ENCODE measurements at regions not wholly inside any gene's neighbourhood (a gene's known extent, or its start where the extent isn't known, plus 50 kb on each side); places are given as distances from the start of the nearest gene placed in this dataset.

DNA sequence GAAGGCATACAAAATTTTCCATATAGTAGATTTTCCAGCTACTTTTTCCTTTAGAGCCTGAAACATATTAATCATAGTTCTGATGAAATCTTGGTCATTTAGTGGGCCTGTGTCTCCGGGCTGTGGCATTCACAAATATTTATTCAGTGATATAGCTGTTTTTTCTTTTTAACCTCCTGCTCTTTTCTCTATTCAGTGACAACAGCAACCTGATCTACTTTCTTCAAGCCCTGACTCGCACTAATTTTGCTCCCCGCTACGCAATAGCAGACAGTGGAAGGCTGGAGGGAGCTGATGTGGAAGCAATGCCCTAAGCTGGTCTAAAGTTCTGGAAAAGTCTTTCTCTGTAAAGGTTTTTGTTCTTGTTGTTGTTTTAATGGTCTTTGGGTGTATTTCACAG, 289.7 kb downstream of the SLITRK6 start:
- intact Hi-C loops (cut with micrococcal nuclease) = no loop called here
- Mint-ChIP-seq H3K27ac (no peak overlapping the region), H3K4me1 (no peaks in the 10 kb centered on the region), H3K36me3 (no peaks in the 10 kb centered on the region), H3K27me3 (no peaks in the 10 kb centered on the region), H3K4me3 (no peak overlapping the region), H3K9me3 (peaks cover 0 to 3% (median 0%) of the 10 kb centered on the region in 8 donors)
- Histone ChIP-seq H3K9me3 (ENCODE audit: control insufficient read depth in 1 of 2, low read length in 2 of 2) (no peaks in the 10 kb centered on the region), H3K4me1 (ENCODE audit: insufficient read depth, low read length) (no peaks in the 10 kb centered on the region), H3K36me3 (ENCODE audit: insufficient read depth, low read length) (no peaks in the 10 kb centered on the region), H3K27me3 (ENCODE audit: insufficient read depth, low read length) (no peaks in the 10 kb centered on the region), H3K27ac (ENCODE audit: low read depth, low read length) (no peak overlapping the region), H3K4me3 (ENCODE audit: low read length in 2 of 2) (no peak overlapping the region)
- ChIA-PET POLR2A (ENCODE audit: partially characterized antibody) (no interaction called here), CTCF (ENCODE audit: partially characterized antibody) (no interaction called here)
- DNase-seq = no peak

- H3K4me1 Mint-ChIP-seq = no peaks in the 10 kb centered on the region
- H3K4me3 Mint-ChIP-seq = no peak overlapping the region
- CTCF ChIA-PET (ENCODE audit: partially characterized antibody) = no interaction called here
- H3K9me3 Mint-ChIP-seq = peaks cover 0 to 3% (median 0%) of the 10 kb centered on the region in 8 donors
- Histone ChIP-seq H3K4me3 (ENCODE audit: low read length in 2 of 2) (no peak overlapping the region), H3K27me3 (ENCODE audit: insufficient read depth, low read length) (no peaks in the 10 kb centered on the region), H3K36me3 (ENCODE audit: insufficient read depth, low read length) (no peaks in the 10 kb centered on the region), H3K27ac (ENCODE audit: low read depth, low read length) (no peak overlapping the region), H3K4me1 (ENCODE audit: insufficient read depth, low read length) (no peaks in the 10 kb centered on the region), H3K9me3 (ENCODE audit: control insufficient read depth in 1 of 2, low read length in 2 of 2) (no peaks in the 10 kb centered on the region)
- intact Hi-C loops (cut with micrococcal nuclease) = no loop called here
- POLR2A ChIA-PET (ENCODE audit: partially characterized antibody) = no interaction called here
- H3K27me3 Mint-ChIP-seq = no peaks in the 10 kb centered on the region
- no peak overlapping the region for H3K27ac Mint-ChIP-seq
- no peak for DNase-seq
- H3K36me3 Mint-ChIP-seq = no peaks in the 10 kb centered on the region
These were observed 290.4 kb downstream of the SLITRK6 start for GRCh38 chr13:85508683-85509329.

- H3K27ac Mint-ChIP-seq = no peak overlapping the region
- intact Hi-C loops (cut with micrococcal nuclease) = no loop called here
- ChIA-PET POLR2A (ENCODE audit: partially characterized antibody) (no interaction called here), CTCF (ENCODE audit: partially characterized antibody) (no interaction called here)
- H3K9me3 Mint-ChIP-seq = peaks cover 0 to 5% (median under 1%) of the 10 kb centered on the region in 8 donors
- Histone ChIP-seq H3K9me3 (ENCODE audit: control insufficient read depth in 1 of 2, low read length in 2 of 2) (no peaks in the 10 kb centered on the region), H3K27me3 (ENCODE audit: insufficient read depth, low read length) (no peaks in the 10 kb centered on the region), H3K4me3 (ENCODE audit: low read length in 2 of 2) (no peak overlapping the region), H3K4me1 (ENCODE audit: insufficient read depth, low read length) (no peaks in the 10 kb centered on the region), H3K27ac (ENCODE audit: low read depth, low read length) (no peak overlapping the region), H3K36me3 (ENCODE audit: insufficient read depth, low read length) (no peaks in the 10 kb centered on the region)
- no peaks in the 10 kb centered on the region for H3K27me3 Mint-ChIP-seq
- no peaks in the 10 kb centered on the region for H3K4me1 Mint-ChIP-seq
- DNase-seq = no peak
- H3K36me3 Mint-ChIP-seq = no peaks in the 10 kb centered on the region
- H3K4me3 Mint-ChIP-seq = no peak overlapping the region
These were observed 295.4 kb downstream of the SLITRK6 start for GRCh38 chr13:85503797-85504196.

DNA sequence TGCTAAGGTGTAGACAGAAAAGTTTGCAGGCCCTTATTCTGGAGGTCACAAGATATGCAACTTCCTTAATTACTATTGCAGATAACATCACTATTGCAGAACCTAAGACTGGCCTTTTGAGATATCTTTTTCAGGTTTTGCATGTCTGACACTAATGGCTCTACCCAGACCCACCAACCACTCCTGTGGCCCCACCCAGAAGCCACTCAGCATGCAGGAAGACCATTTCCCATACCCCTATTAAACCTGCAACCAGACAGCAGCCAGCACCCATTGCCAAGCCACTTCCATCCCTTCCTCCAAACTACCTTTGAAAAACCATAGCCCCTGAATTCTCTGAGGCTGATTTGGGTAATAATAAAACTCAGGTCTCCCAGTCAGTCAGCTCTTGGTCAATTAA, 297.6 kb downstream of the SLITRK6 start:
- Histone ChIP-seq H3K36me3 (ENCODE audit: insufficient read depth, low read length) (no peaks in the 10 kb centered on the region), H3K9me3 (ENCODE audit: control insufficient read depth in 1 of 2, low read length in 2 of 2) (no peaks in the 10 kb centered on the region), H3K4me1 (ENCODE audit: insufficient read depth, low read length) (no peaks in the 10 kb centered on the region), H3K27me3 (ENCODE audit: insufficient read depth, low read length) (no peaks in the 10 kb centered on the region), H3K27ac (ENCODE audit: low read depth, low read length) (no peak overlapping the region), H3K4me3 (ENCODE audit: low read length in 2 of 2) (no peak overlapping the region)
- no peaks in the 10 kb centered on the region for H3K36me3 Mint-ChIP-seq
- peaks cover 0 to 5% (median 1%) of the 10 kb centered on the region in 8 donors for H3K9me3 Mint-ChIP-seq
- H3K27me3 Mint-ChIP-seq = no peaks in the 10 kb centered on the region
- intact Hi-C loops (cut with micrococcal nuclease) = no loop called here
- H3K4me1 Mint-ChIP-seq = no peaks in the 10 kb centered on the region
- CTCF ChIA-PET (ENCODE audit: partially characterized antibody) = no interaction called here
- DNase-seq = no peak
- H3K4me3 Mint-ChIP-seq = no peak overlapping the region
- POLR2A ChIA-PET (ENCODE audit: partially characterized antibody) = no interaction called here
- H3K27ac Mint-ChIP-seq = no peak overlapping the region

GRCh38 chr13:85500696-85501256, 298.4 kb downstream of the SLITRK6 start:
- H3K27ac ChIP-seq (ENCODE audit: low read depth, low read length) = no peak overlapping the region
- ChIA-PET CTCF (ENCODE audit: partially characterized antibody) (no interaction called here), POLR2A (ENCODE audit: partially characterized antibody) (no interaction called here)
- no peaks in the 10 kb centered on the region for H3K4me1 Mint-ChIP-seq
- no peak overlapping the region for H3K4me3 ChIP-seq (ENCODE audit: low read length in 2 of 2)
- no peaks in the 10 kb centered on the region for H3K27me3 Mint-ChIP-seq
- DNase-seq = no peak
- H3K4me3 Mint-ChIP-seq = no peak overlapping the region
- no peak overlapping the region for H3K27ac Mint-ChIP-seq
- no peaks in the 10 kb centered on the region for H3K27me3 ChIP-seq (ENCODE audit: insufficient read depth, low read length)
- peaks cover 0 to 6% (median 2%) of the 10 kb centered on the region in 8 donors for H3K9me3 Mint-ChIP-seq
- H3K4me1 ChIP-seq (ENCODE audit: insufficient read depth, low read length) = no peaks in the 10 kb centered on the region
- H3K36me3 Mint-ChIP-seq = no peaks in the 10 kb centered on the region
- intact Hi-C loops (cut with micrococcal nuclease) = no loop called here
- H3K9me3 ChIP-seq (ENCODE audit: control insufficient read depth in 1 of 2, low read length in 2 of 2) = no peaks in the 10 kb centered on the region
- H3K36me3 ChIP-seq (ENCODE audit: insufficient read depth, low read length) = no peaks in the 10 kb centered on the region

GRCh38 chr13:85498774-85499173, 300.4 kb downstream of the SLITRK6 start:
- Histone ChIP-seq H3K4me1 (ENCODE audit: insufficient read depth, low read length) (no peaks in the 10 kb centered on the region), H3K36me3 (ENCODE audit: insufficient read depth, low read length) (no peaks in the 10 kb centered on the region), H3K9me3 (ENCODE audit: control insufficient read depth in 1 of 2, low read length in 2 of 2) (no peaks in the 10 kb centered on the region), H3K4me3 (ENCODE audit: low read length in 2 of 2) (no peak overlapping the region), H3K27ac (ENCODE audit: low read depth, low read length) (no peak overlapping the region), H3K27me3 (ENCODE audit: insufficient read depth, low read length) (no peaks in the 10 kb centered on the region)
- DNase-seq = no peak
- no peak overlapping the region for H3K27ac Mint-ChIP-seq
- intact Hi-C loops (cut with micrococcal nuclease) = no loop called here
- peaks cover 0 to 6% (median 2%) of the 10 kb centered on the region in 8 donors for H3K9me3 Mint-ChIP-seq
- H3K27me3 Mint-ChIP-seq = no peaks in the 10 kb centered on the region
- no peak overlapping the region for H3K4me3 Mint-ChIP-seq
- no peaks in the 10 kb centered on the region for H3K36me3 Mint-ChIP-seq
- ChIA-PET CTCF (ENCODE audit: partially characterized antibody) (no interaction called here), POLR2A (ENCODE audit: partially characterized antibody) (no interaction called here)
- H3K4me1 Mint-ChIP-seq = no peaks in the 10 kb centered on the region

- H3K9me3 Mint-ChIP-seq = peaks cover 0 to 7% (median 3%) of the 10 kb centered on the region in 8 donors
- ChIA-PET CTCF (ENCODE audit: partially characterized antibody) (no interaction called here), POLR2A (ENCODE audit: partially characterized antibody) (no interaction called here)
- no peak overlapping the region for H3K4me3 ChIP-seq (ENCODE audit: low read length in 2 of 2)
- H3K4me1 ChIP-seq (ENCODE audit: insufficient read depth, low read length) = no peaks in the 10 kb centered on the region
- no peaks in the 10 kb centered on the region for H3K36me3 ChIP-seq (ENCODE audit: insufficient read depth, low read length)
- intact Hi-C loops (cut with micrococcal nuclease) = no loop called here
- no peaks in the 10 kb centered on the region for H3K9me3 ChIP-seq (ENCODE audit: control insufficient read depth in 1 of 2, low read length in 2 of 2)
- no peaks in the 10 kb centered on the region for H3K4me1 Mint-ChIP-seq
- no peaks in the 10 kb centered on the region for H3K27me3 ChIP-seq (ENCODE audit: insufficient read depth, low read length)
- no peak overlapping the region for H3K4me3 Mint-ChIP-seq
- no peaks in the 10 kb centered on the region for H3K36me3 Mint-ChIP-seq
- no peak for DNase-seq
- H3K27ac ChIP-seq (ENCODE audit: low read depth, low read length) = no peak overlapping the region
- H3K27me3 Mint-ChIP-seq = no peaks in the 10 kb centered on the region
- H3K27ac Mint-ChIP-seq = no peak overlapping the region
These were observed 301.6 kb downstream of the SLITRK6 start for GRCh38 chr13:85497652-85498051.

DNA sequence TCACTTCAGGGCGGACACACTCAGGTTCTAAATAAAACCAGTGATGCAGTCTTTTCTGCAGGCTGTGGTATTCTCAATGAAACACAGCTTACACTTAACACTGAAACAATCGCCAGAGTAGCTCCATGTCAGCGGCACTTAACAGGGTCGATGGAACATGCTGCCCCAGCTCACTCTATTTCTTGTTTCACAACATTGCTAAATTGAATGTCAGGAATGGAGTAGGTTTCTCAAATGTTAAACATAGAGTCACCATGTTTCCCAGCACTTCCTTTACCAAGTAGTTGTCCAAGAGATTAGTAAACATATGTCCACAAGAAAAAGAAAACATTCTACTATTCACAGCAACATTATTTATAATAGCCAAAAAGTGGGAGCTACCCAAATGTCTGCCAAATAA, 306.9 kb downstream of the SLITRK6 start:
- intact Hi-C loops (cut with micrococcal nuclease) = no loop called here
- Mint-ChIP-seq H3K27me3 (no peaks in the 10 kb centered on the region), H3K36me3 (no peaks in the 10 kb centered on the region), H3K4me1 (no peaks in the 10 kb centered on the region), H3K27ac (no peak overlapping the region), H3K4me3 (no peak overlapping the region), H3K9me3 (peaks cover 0 to 6% (median 1%) of the 10 kb centered on the region in 8 donors)
- POLR2A ChIA-PET (ENCODE audit: partially characterized antibody) = no interaction called here
- Histone ChIP-seq H3K4me3 (ENCODE audit: low read length in 2 of 2) (no peak overlapping the region), H3K27me3 (ENCODE audit: insufficient read depth, low read length) (no peaks in the 10 kb centered on the region), H3K27ac (ENCODE audit: low read depth, low read length) (no peak overlapping the region), H3K36me3 (ENCODE audit: insufficient read depth, low read length) (no peaks in the 10 kb centered on the region), H3K9me3 (ENCODE audit: control insufficient read depth in 1 of 2, low read length in 2 of 2) (no peaks in the 10 kb centered on the region), H3K4me1 (ENCODE audit: insufficient read depth, low read length) (no peaks in the 10 kb centered on the region)
- no peak for DNase-seq
- CTCF ChIA-PET (ENCODE audit: partially characterized antibody) = no interaction called here
